Neuronal stem cell (in vitro differentiated cells): ENCODE measurements at regions not wholly inside any gene's neighbourhood (a gene's known extent, or its start where the extent isn't known, plus 50 kb on each side); places are given as distances from the start of the nearest gene placed in this dataset.

Source experiments
- DNase-seq: peaks from one replicate; pipeline ENCODE4 v3.0.0-alpha.2; 2013; ENCODE audit warnings: low spot score
- H2AFZ ChIP-seq: one replicate; pipeline ENCODE4 v1.6.1; 2013; ENCODE audit warnings: mild to moderate bottlenecking, low read length, inconsistent platforms
- H2AK5ac ChIP-seq: 2 replicates; pipeline ENCODE4 v1.6.1; 2013; ENCODE audit warnings: low read depth, mild to moderate bottlenecking, inconsistent platforms, low read length, moderate library complexity, mixed read lengths
- H2BK120ac ChIP-seq: 2 replicates; pipeline ENCODE4 v1.6.1; 2013; ENCODE audit warnings: low read depth, mild to moderate bottlenecking, inconsistent platforms, low read length, moderate library complexity, mixed read lengths
- H2BK12ac ChIP-seq: one replicate; pipeline ENCODE4 v1.6.1; 2013; ENCODE audit warnings: low read length, inconsistent platforms
- H2BK15ac ChIP-seq: 2 replicates; pipeline ENCODE4 v1.6.1; 2013; ENCODE audit warnings: mild to moderate bottlenecking, low read length, inconsistent platforms, mixed read lengths
- H2BK5ac ChIP-seq: one replicate; pipeline ENCODE4 v1.6.1; 2013; ENCODE audit warnings: inconsistent platforms, mild to moderate bottlenecking, low read length, moderate library complexity
- H3K14ac ChIP-seq: one replicate; pipeline ENCODE4 v1.6.1; 2013; ENCODE audit warnings: low read length, inconsistent platforms
- H3K18ac ChIP-seq: 2 replicates; pipeline ENCODE4 v1.6.1; 2013; ENCODE audit warnings: low read length, inconsistent platforms
- H3K23ac ChIP-seq: 2 replicates; pipeline ENCODE4 v1.6.1; 2013; ENCODE audit warnings: low read depth, mild to moderate bottlenecking, mixed read lengths, low read length, inconsistent platforms; ENCODE audit not compliant: poor library complexity
- H3K27ac ChIP-seq: replicated peaks from 3 replicates; pipeline ENCODE4 v1.5.1; 2013; ENCODE audit warnings: low read length, inconsistent platforms
- H3K27me3 ChIP-seq, 3 experiments: 2 replicates each; pipeline ENCODE4 v1.6.1; 2013; ENCODE audit warnings: low read length in 3 of 3, mild to moderate bottlenecking in 2 of 3, inconsistent platforms in 1 of 3, low read depth in 1 of 3, mixed read lengths in 1 of 3, moderate library complexity in 1 of 3; ENCODE audit not compliant: control insufficient read depth in 3 of 3, insufficient read depth in 3 of 3
- H3K36me3 ChIP-seq, 2 donors: replicated peaks in 1 of 2; 2 replicates each; pipeline ENCODE4 v1.6.1; 2013; ENCODE audit warnings: low read length in 2 of 2; ENCODE audit not compliant: control insufficient read depth in 2 of 2, insufficient read depth in 2 of 2
- H3K4ac ChIP-seq: 2 replicates; pipeline ENCODE4 v1.6.1; 2013; ENCODE audit warnings: inconsistent platforms, mild to moderate bottlenecking, low read length, moderate library complexity
- H3K4me1 ChIP-seq, 2 donors: 1 replicate in 1 of 2; 2 replicates in 1 of 2; pipeline ENCODE4 v1.6.1; 2013; ENCODE audit warnings: low read length in 2 of 2, low read depth in 1 of 2; ENCODE audit not compliant: control insufficient read depth in 2 of 2, insufficient read depth in 1 of 2
- H3K4me2 ChIP-seq: one replicate; pipeline ENCODE4 v1.6.1; 2013; ENCODE audit warnings: mild to moderate bottlenecking, low read length, inconsistent platforms; ENCODE audit not compliant: insufficient read depth, poor library complexity, severe bottlenecking
- H3K4me3 ChIP-seq, 2 donors: 2 replicates each; pipeline ENCODE4 v1.5.1; 2013; ENCODE audit warnings: low read length in 2 of 2, mild to moderate bottlenecking in 2 of 2, inconsistent platforms in 1 of 2, moderate library complexity in 1 of 2
- H3K79me1 ChIP-seq: one replicate; pipeline ENCODE4 v1.6.1; 2013; ENCODE audit warnings: low read depth, mild to moderate bottlenecking, inconsistent platforms, low read length, moderate library complexity
- H3K9ac ChIP-seq: one replicate; pipeline ENCODE4 v1.6.1; 2013; ENCODE audit warnings: mild to moderate bottlenecking, low read depth, low read length, inconsistent platforms; ENCODE audit not compliant: poor library complexity
- H3K9me3 ChIP-seq, 2 donors: replicated peaks in 1 of 2; 2 replicates each; pipeline versions ENCODE3 to v1.6.1; 2013; ENCODE audit warnings: low read length in 2 of 2, mild to moderate bottlenecking in 2 of 2, inconsistent platforms in 1 of 2, low read depth in 1 of 2, mixed read lengths in 1 of 2, moderate library complexity in 1 of 2; ENCODE audit not compliant: control insufficient read depth in 2 of 2, insufficient read depth in 1 of 2
- H4K8ac ChIP-seq: one replicate; pipeline ENCODE4 v1.6.1; 2013; ENCODE audit warnings: low read depth, mild to moderate bottlenecking, inconsistent platforms, low read length, moderate library complexity
- H4K91ac ChIP-seq: one replicate; pipeline ENCODE4 v1.6.1; 2013; ENCODE audit warnings: low read length, low read depth, mild to moderate bottlenecking, inconsistent platforms; ENCODE audit not compliant: poor library complexity
- WGBS, 2 donors: extraction: QIAGEN DNeasy Blood & Tissue Kit; methylation state at CpG; one replicate each; pipeline ENCODE4 v1.1.7; 2013; ENCODE audit warnings: missing lambda C conversion rate in 2 of 2, mixed read lengths in 1 of 2; ENCODE audit not compliant: insufficient read length in 2 of 2, insufficient replicate concordance in 1 of 2; ENCODE audit errors: extremely low coverage in 2 of 2; 5-methylcytosine and 5-hydroxymethylcytosine counted together

- no peak overlapping the region for H3K4ac ChIP-seq
- H3K27ac ChIP-seq = no peak overlapping the region
- no peaks in the 10 kb centered on the region for H3K4me1 ChIP-seq
- no peaks in the 10 kb centered on the region for H3K9me3 ChIP-seq
- H3K27me3 ChIP-seq = no peaks in the 10 kb centered on the region
- DNase-seq = no peak
- H3K4me3 ChIP-seq = no peak overlapping the region
- H4K91ac ChIP-seq = no peak overlapping the region
- no peak overlapping the region for H2BK15ac ChIP-seq
- no peak overlapping the region for H2AK5ac ChIP-seq
- WGBS, 2 donors = no CpG with 5 or more reads among the region's 7 CpGs
- H3K9ac ChIP-seq = no peak overlapping the region
- no peak overlapping the region for H3K18ac ChIP-seq
- no peak overlapping the region for H4K8ac ChIP-seq
- no peaks in the 10 kb centered on the region for H3K36me3 ChIP-seq
- H2BK5ac ChIP-seq = no peak overlapping the region
- H2AFZ ChIP-seq = no peak overlapping the region
- no peak overlapping the region for H2BK120ac ChIP-seq
- no peak overlapping the region for H2BK12ac ChIP-seq
- no peak overlapping the region for H3K4me2 ChIP-seq
- H3K14ac ChIP-seq = no peak overlapping the region
- no peak overlapping the region for H3K23ac ChIP-seq
- H3K79me1 ChIP-seq = no peaks in the 10 kb centered on the region
Observed at GRCh38 chr4:175277816-175278215, 359.7 kb downstream of the ADAM29 start.

- no peak overlapping the region for H3K4me2 ChIP-seq
- H2BK5ac ChIP-seq = no peak overlapping the region
- no peak overlapping the region for H3K27ac ChIP-seq
- H3K27me3 ChIP-seq = no peaks in the 10 kb centered on the region
- no peak overlapping the region for H3K18ac ChIP-seq
- no peaks in the 10 kb centered on the region for H3K4me1 ChIP-seq
- no peak overlapping the region for H4K91ac ChIP-seq
- H3K79me1 ChIP-seq = no peaks in the 10 kb centered on the region
- no peak overlapping the region for H2BK12ac ChIP-seq
- no peak overlapping the region for H3K14ac ChIP-seq
- no peaks in the 10 kb centered on the region for H3K9me3 ChIP-seq
- H4K8ac ChIP-seq = no peak overlapping the region
- H3K4me3 ChIP-seq = no peak overlapping the region
- H3K9ac ChIP-seq = no peak overlapping the region
- no peak overlapping the region for H2AK5ac ChIP-seq
- WGBS, 2 donors = no CpG with 5 or more reads among the region's 2 CpGs
- H3K23ac ChIP-seq = no peak overlapping the region
- H3K36me3 ChIP-seq = no peaks in the 10 kb centered on the region
- DNase-seq = no peak
- H2BK15ac ChIP-seq = no peak overlapping the region
- no peak overlapping the region for H2AFZ ChIP-seq
- no peak overlapping the region for H2BK120ac ChIP-seq
- H3K4ac ChIP-seq = no peak overlapping the region
Observed at GRCh38 chr4:175280153-175280552, 362.0 kb downstream of the ADAM29 start.

- H3K79me1 ChIP-seq = no peaks in the 10 kb centered on the region
Observed at GRCh38 chr4:175281894-175282293, 363.7 kb downstream of the ADAM29 start.

GRCh38 chr4:175282407-175282806 lies 364.2 kb downstream of the ADAM29 start:
- H3K36me3 ChIP-seq = no peaks in the 10 kb centered on the region
- H3K9ac ChIP-seq = no peak overlapping the region
- H2AK5ac ChIP-seq = no peak overlapping the region
- H2BK5ac ChIP-seq = no peak overlapping the region
- H3K27ac ChIP-seq = no peak overlapping the region
- H3K4me2 ChIP-seq = no peak overlapping the region
- no peak overlapping the region for H3K18ac ChIP-seq
- no peaks in the 10 kb centered on the region for H3K79me1 ChIP-seq
- no peak overlapping the region for H3K14ac ChIP-seq
- H2BK15ac ChIP-seq = no peak overlapping the region
- H3K27me3 ChIP-seq = no peaks in the 10 kb centered on the region
- H4K91ac ChIP-seq = no peak overlapping the region
- H3K4me3 ChIP-seq = no peak overlapping the region
- no peak overlapping the region for H2BK12ac ChIP-seq
- H2AFZ ChIP-seq = no peak overlapping the region
- no peak overlapping the region for H3K23ac ChIP-seq
- no peak overlapping the region for H3K4ac ChIP-seq
- H3K9me3 ChIP-seq = no peaks in the 10 kb centered on the region
- no peak overlapping the region for H2BK120ac ChIP-seq
- no peak for DNase-seq
- H4K8ac ChIP-seq = no peak overlapping the region
- no CpG with 5 or more reads among the region's 9 CpGs for WGBS, 2 donors
- H3K4me1 ChIP-seq = no peaks in the 10 kb centered on the region

More at GRCh38 chr4:175281894-175282293, 363.7 kb downstream of the ADAM29 start:
- H3K9ac ChIP-seq = no peak overlapping the region
- H3K18ac ChIP-seq = no peak overlapping the region
- H4K91ac ChIP-seq = no peak overlapping the region
- H3K4ac ChIP-seq = no peak overlapping the region
- no peak overlapping the region for H3K14ac ChIP-seq
- no CpG with 5 or more reads among the region's 1 CpG for WGBS, 2 donors
- H2BK12ac ChIP-seq = no peak overlapping the region
- no peak overlapping the region for H2AFZ ChIP-seq
- H2BK15ac ChIP-seq = no peak overlapping the region
- no peak for DNase-seq
- H3K4me1 ChIP-seq = no peaks in the 10 kb centered on the region
- no peak overlapping the region for H2BK120ac ChIP-seq
- H3K23ac ChIP-seq = no peak overlapping the region
- no peak overlapping the region for H3K4me3 ChIP-seq
- no peaks in the 10 kb centered on the region for H3K9me3 ChIP-seq
- H2BK5ac ChIP-seq = no peak overlapping the region
- H2AK5ac ChIP-seq = no peak overlapping the region
- H3K36me3 ChIP-seq = no peaks in the 10 kb centered on the region
- no peak overlapping the region for H3K4me2 ChIP-seq
- H4K8ac ChIP-seq = no peak overlapping the region
- H3K27me3 ChIP-seq = no peaks in the 10 kb centered on the region
- no peak overlapping the region for H3K27ac ChIP-seq
